ENCODE measurements at regions not wholly inside any gene's neighbourhood (a gene's known extent, or its start where the extent isn't known, plus 50 kb on each side); places are given as distances from the start of the nearest gene placed in this dataset.

GRCh38 chr14:26067786-26068459 is 529.9 kb downstream of the NOVA1 start:
- no peaks in the 10 kb centered on the region for H3K4me1 ChIP-seq (ENCODE audit: insufficient read depth)
- no peaks in the 10 kb centered on the region for H4K20me1 ChIP-seq (ENCODE audit: insufficient read depth, poor library complexity, severe bottlenecking)
- no peaks in the 10 kb centered on the region for H3K79me2 ChIP-seq
- H2AFZ ChIP-seq = no peak overlapping the region
- H3K36me3 ChIP-seq (replicated peaks; ENCODE audit: insufficient read depth, low read depth) = no peaks in the 10 kb centered on the region
- H3K27me3 ChIP-seq = no peaks in the 10 kb centered on the region
- H3K9me3 ChIP-seq (ENCODE audit: low read depth) = no peaks in the 10 kb centered on the region
- 88% methylated on average over 3 of the region's 3 CpGs for WGBS (ENCODE audit: low lambda C conversion rate, missing lambda C conversion rate)
- TF ChIP-seq EZH2 (IDR thresholded peaks at IDR 0.05; ENCODE audit: borderline replicate concordance) (no peak), EZH2phosphoT487 (IDR thresholded peaks at IDR 0.05; ENCODE audit: low read depth, severe bottlenecking, unreplicated experiment) (no peak), CTCF (IDR thresholded peaks at IDR 0.05; ENCODE audit: poor library complexity) (no peak)
- no peak overlapping the region for H3K4me2 ChIP-seq
- no peak overlapping the region for H3K27ac ChIP-seq
- no peaks in the 10 kb centered on the region for H3K9me2 ChIP-seq (replicated peaks; ENCODE audit: insufficient read depth)
- DNase-seq (ENCODE audit: low spot score) = no peak
- no peak overlapping the region for H3K4me3 ChIP-seq

GRCh38 chr14:26067341-26067740 is 530.5 kb downstream of the NOVA1 start:
- WGBS (ENCODE audit: low lambda C conversion rate, missing lambda C conversion rate) = 98% methylated on average over 2 of the region's 2 CpGs
- no peak for DNase-seq (ENCODE audit: low spot score)
- H3K4me2 ChIP-seq = no peak overlapping the region
- H3K9me3 ChIP-seq (ENCODE audit: low read depth) = no peaks in the 10 kb centered on the region
- H3K27ac ChIP-seq = no peak overlapping the region
- no peaks in the 10 kb centered on the region for H3K36me3 ChIP-seq (replicated peaks; ENCODE audit: insufficient read depth, low read depth)
- H3K9me2 ChIP-seq (replicated peaks; ENCODE audit: insufficient read depth) = no peaks in the 10 kb centered on the region
- H3K27me3 ChIP-seq = no peaks in the 10 kb centered on the region
- no peaks in the 10 kb centered on the region for H4K20me1 ChIP-seq (ENCODE audit: insufficient read depth, poor library complexity, severe bottlenecking)
- TF ChIP-seq CTCF (IDR thresholded peaks at IDR 0.05; ENCODE audit: poor library complexity) (no peak), EZH2phosphoT487 (IDR thresholded peaks at IDR 0.05; ENCODE audit: low read depth, severe bottlenecking, unreplicated experiment) (no peak), EZH2 (IDR thresholded peaks at IDR 0.05; ENCODE audit: borderline replicate concordance) (no peak)
- H3K4me3 ChIP-seq = no peak overlapping the region
- no peaks in the 10 kb centered on the region for H3K79me2 ChIP-seq
- no peak overlapping the region for H2AFZ ChIP-seq
- H3K4me1 ChIP-seq (ENCODE audit: insufficient read depth) = no peaks in the 10 kb centered on the region

- no peak for TF ChIP-seq CTCF (IDR thresholded peaks at IDR 0.05; ENCODE audit: poor library complexity)
- TF ChIP-seq EZH2phosphoT487 (IDR thresholded peaks at IDR 0.05; ENCODE audit: low read depth, severe bottlenecking, unreplicated experiment) = no peak
- TF ChIP-seq EZH2 (IDR thresholded peaks at IDR 0.05; ENCODE audit: borderline replicate concordance) = no peak
- 56% methylated on average over 6 of the region's 6 CpGs for WGBS (ENCODE audit: low lambda C conversion rate, missing lambda C conversion rate)
- no peaks in the 10 kb centered on the region for H3K9me2 ChIP-seq (replicated peaks; ENCODE audit: insufficient read depth)
- DNase-seq (ENCODE audit: low spot score) = no peak
- no peaks in the 10 kb centered on the region for H3K36me3 ChIP-seq (replicated peaks; ENCODE audit: insufficient read depth, low read depth)
- no peaks in the 10 kb centered on the region for H3K9me3 ChIP-seq (ENCODE audit: low read depth)
- no peak overlapping the region for H3K4me3 ChIP-seq
- H3K27ac ChIP-seq = no peak overlapping the region
- H2AFZ ChIP-seq = no peak overlapping the region
- H3K4me1 ChIP-seq (ENCODE audit: insufficient read depth) = no peaks in the 10 kb centered on the region
- H4K20me1 ChIP-seq (ENCODE audit: insufficient read depth, poor library complexity, severe bottlenecking) = no peaks in the 10 kb centered on the region
- H3K79me2 ChIP-seq = no peaks in the 10 kb centered on the region
- H3K4me2 ChIP-seq = no peak overlapping the region
- no peaks in the 10 kb centered on the region for H3K27me3 ChIP-seq
Observed at GRCh38 chr14:26056036-26056616, 541.7 kb downstream of the NOVA1 start.

Data from hepatocyte (in vitro differentiated cells).